Mucosa of descending colon (tissue), 3 donors: ENCODE measurements at regions not wholly inside any gene's neighbourhood (a gene's known extent, or its start where the extent isn't known, plus 50 kb on each side); places are given as distances from the start of the nearest gene placed in this dataset.

Source experiments
- ATAC-seq: fragments of 200-7000 bp; cut with Tn5 transposase; one replicate; pipeline ENCODE4 v1.9.1; 2020; ENCODE audit warnings: mild to moderate bottlenecking, moderate library complexity
- DNase-seq, 3 donors: peaks; one replicate each; pipeline ENCODE4 v3.0.0-alpha.2; 2020
- H3K36me3 ChIP-seq: fragments of 200-600 bp; one replicate; pipeline ENCODE4 v1.8.0; 2021; ENCODE audit warnings: low read depth, mild to moderate bottlenecking
- H3K4me1 ChIP-seq: fragments of 200-600 bp; one replicate; pipeline ENCODE4 v1.8.0; 2021; ENCODE audit warnings: low read depth, mild to moderate bottlenecking
- H3K4me3 ChIP-seq: fragments of 200-600 bp; one replicate; pipeline ENCODE4 v1.8.0; 2021; ENCODE audit warnings: mild to moderate bottlenecking
- H3K9me3 ChIP-seq: fragments of 200-600 bp; one replicate; pipeline ENCODE4 v1.8.0; 2021; ENCODE audit warnings: mild to moderate bottlenecking
- CTCF ChIP-seq: fragments of 200-600 bp; IDR thresholded peaks from one replicate; pipeline ENCODE4 v1.8.0; 2022; ENCODE audit warnings: antibody characterized with exemption, mild to moderate bottlenecking
- intact Hi-C, 2 donors: fragments of 100-400 bp; cut with DNase I in 1 of 2; cut with micrococcal nuclease in 1 of 2; formaldehyde crosslinking; loops; one replicate each; pipeline versions ENCODE4 v1.11.0 to v1.11.1; 2022; cut with DNase I, micrococcal nuclease
- donor health status: DM: no; HTN: no; CAD: no; lungs with moderate emphysema.
- donor health status: DM: no; HTN: no; CAD: no.
- donor health status: DM: no; HTN: yes; CAD: no.

- Histone ChIP-seq H3K36me3 (no peaks in the 10 kb centered on the region), H3K4me3 (no peak overlapping the region), H3K4me1 (no peaks in the 10 kb centered on the region), H3K9me3 (no peaks in the 10 kb centered on the region)
- no peak for ATAC-seq
- intact Hi-C loops, result no loop called here
- no peak for TF ChIP-seq CTCF
- DNase-seq, result no peak
Measured at GRCh38 chr1:82901118-82901517, 1097.8 kb downstream of the TTLL7 start.

GRCh38 chr1:82899017-82899416, 1098.3 kb downstream of the ADGRL2 start:
- Histone ChIP-seq H3K9me3 (no peaks in the 10 kb centered on the region), H3K4me3 (no peak overlapping the region), H3K4me1 (no peaks in the 10 kb centered on the region), H3K36me3 (no peaks in the 10 kb centered on the region)
- ATAC-seq (no peak), DNase-seq (no peak)
- intact Hi-C loops, result no loop called here
- TF ChIP-seq CTCF, result no peak

GRCh38 chr1:82897549-82897948, 1096.8 kb downstream of the ADGRL2 start:
- no peak for TF ChIP-seq CTCF
- ATAC-seq, result no peak
- no peaks in the 10 kb centered on the region for H3K36me3 ChIP-seq
- no peaks in the 10 kb centered on the region for H3K9me3 ChIP-seq
- H3K4me3 ChIP-seq, result no peak overlapping the region
- intact Hi-C loops, result no loop called here
- no peaks in the 10 kb centered on the region for H3K4me1 ChIP-seq
- DNase-seq, result no peak

GRCh38 chr1:82896036-82896435, 1095.3 kb downstream of the ADGRL2 start:
- TF ChIP-seq CTCF, result no peak
- Histone ChIP-seq H3K4me1 (no peaks in the 10 kb centered on the region), H3K4me3 (no peak overlapping the region), H3K36me3 (no peaks in the 10 kb centered on the region), H3K9me3 (no peaks in the 10 kb centered on the region)
- DNase-seq, result no peak
- intact Hi-C loops, result no loop called here
- ATAC-seq, result no peak

GRCh38 chr1:82894635-82895034, 1093.9 kb downstream of the ADGRL2 start:
- ATAC-seq (no peak), DNase-seq (no peak)
- TF ChIP-seq CTCF, result no peak
- H3K9me3 ChIP-seq, result no peaks in the 10 kb centered on the region
- intact Hi-C loops, result no loop called here
- H3K36me3 ChIP-seq, result no peaks in the 10 kb centered on the region
- H3K4me3 ChIP-seq, result no peak overlapping the region
- H3K4me1 ChIP-seq, result no peaks in the 10 kb centered on the region

- Histone ChIP-seq H3K4me3 (no peak overlapping the region), H3K4me1 (no peaks in the 10 kb centered on the region), H3K36me3 (no peaks in the 10 kb centered on the region), H3K9me3 (no peaks in the 10 kb centered on the region)
- TF ChIP-seq CTCF, result no peak
- no peak for ATAC-seq
- intact Hi-C loops, result no loop called here
- DNase-seq, result no peak
Measured at GRCh38 chr1:82893712-82894470, 1093.2 kb downstream of the ADGRL2 start.
